GM18951 (cell line): ENCODE measurements at regions not wholly inside any gene's neighbourhood (a gene's known extent, or its start where the extent isn't known, plus 50 kb on each side); places are given as distances from the start of the nearest gene placed in this dataset.

Experiments
- POLR2A ChIP-seq: IDR thresholded peaks from 4 replicates; pipeline ENCODE4 v1.6.1; 2011; ENCODE audit warnings: mild to moderate bottlenecking; ENCODE audit not compliant: insufficient read length, insufficient read depth; ENCODE audit errors: extremely low read depth
- in situ Hi-C: fragments of 300-500 bp; cut with MboI; formaldehyde crosslinking; loops from one replicate; pipeline ENCODE4 v1.12.0; 2022; ENCODE audit warnings: low sequenced_read_pairs, mixed read lengths, inconsistent platforms; ENCODE audit not compliant: unreplicated experiment

DNA sequence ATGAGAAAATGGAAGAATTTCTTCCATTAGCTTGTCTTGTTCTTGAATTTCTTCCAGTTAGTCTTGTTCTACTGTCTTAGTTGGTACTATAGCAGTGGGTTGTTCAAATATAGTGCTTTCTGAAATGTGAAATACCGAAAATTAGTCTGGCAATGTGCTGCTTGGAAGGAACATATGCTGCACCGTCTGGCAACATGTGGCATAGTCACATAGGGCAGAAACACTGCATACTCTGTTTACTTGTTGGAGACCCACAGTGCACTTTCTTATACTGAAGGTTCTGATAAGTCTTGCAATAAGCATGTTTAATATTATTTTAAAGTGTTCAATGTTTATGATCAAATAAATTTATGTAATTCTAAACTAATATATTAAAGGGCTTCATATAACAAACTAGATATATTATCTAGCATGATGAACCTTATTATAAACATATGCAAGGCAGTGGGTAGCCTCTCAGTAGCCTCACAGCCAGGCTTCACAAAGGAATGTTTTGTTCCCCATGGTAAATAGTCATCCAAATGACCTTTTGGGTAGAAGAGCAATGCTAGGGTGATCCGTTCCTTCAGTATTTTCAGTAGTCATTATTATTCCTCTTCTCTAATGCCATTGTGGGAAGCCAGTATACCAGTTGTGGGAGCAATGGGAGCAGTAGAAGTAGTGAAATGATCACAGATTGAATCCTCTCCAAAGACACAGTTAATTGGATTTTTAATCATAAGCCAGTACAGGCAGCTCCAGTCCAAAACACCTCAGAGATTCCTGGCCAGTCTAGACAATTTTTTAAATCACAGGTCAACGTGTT lies 1106.7 kb downstream of the DTWD2 start:
- in situ Hi-C loops = no loop called here
- no peak for TF ChIP-seq POLR2A

DNA sequence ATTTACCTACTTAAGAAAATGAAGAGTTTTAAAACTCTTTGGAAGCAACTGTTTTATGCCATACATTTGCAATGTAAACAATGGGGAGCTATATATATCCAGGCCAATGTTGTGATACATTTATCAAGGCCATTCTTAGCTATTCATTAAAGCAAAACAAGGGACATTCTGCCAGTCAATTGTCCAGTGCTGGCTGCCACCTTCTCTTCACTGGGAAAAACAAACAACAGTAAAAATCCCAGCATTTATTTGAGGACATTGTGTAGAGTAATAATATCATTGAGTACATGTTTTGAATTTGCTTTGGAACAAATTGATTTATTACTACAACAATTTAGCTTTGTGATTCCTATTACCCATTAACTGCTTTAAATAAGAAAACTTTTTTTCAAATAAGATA lies 1107.4 kb downstream of the DTWD2 start:
- in situ Hi-C loops = no loop called here
- TF ChIP-seq POLR2A = no peak

DNA sequence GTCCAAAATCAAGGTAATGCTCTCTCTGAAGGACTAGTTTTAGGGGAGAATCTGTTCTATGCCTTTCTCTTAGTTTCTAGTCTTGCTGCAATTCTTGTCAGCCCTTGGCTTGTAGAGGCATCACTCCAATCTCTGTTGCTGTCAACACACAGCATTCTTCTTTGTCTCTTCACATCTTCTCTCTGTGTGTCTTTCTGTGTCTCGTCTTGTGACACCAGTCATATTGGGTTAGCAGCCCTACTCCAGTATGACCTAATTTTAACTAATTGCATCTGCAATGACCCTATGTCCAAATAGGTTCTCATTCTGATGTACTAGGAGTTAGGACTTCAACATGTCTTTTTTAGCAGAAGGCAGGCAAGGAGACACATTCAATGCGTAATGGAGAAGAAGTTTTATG lies 1110.6 kb downstream of the DTWD2 start:
- in situ Hi-C loops = no loop called here
- TF ChIP-seq POLR2A = no peak

DNA sequence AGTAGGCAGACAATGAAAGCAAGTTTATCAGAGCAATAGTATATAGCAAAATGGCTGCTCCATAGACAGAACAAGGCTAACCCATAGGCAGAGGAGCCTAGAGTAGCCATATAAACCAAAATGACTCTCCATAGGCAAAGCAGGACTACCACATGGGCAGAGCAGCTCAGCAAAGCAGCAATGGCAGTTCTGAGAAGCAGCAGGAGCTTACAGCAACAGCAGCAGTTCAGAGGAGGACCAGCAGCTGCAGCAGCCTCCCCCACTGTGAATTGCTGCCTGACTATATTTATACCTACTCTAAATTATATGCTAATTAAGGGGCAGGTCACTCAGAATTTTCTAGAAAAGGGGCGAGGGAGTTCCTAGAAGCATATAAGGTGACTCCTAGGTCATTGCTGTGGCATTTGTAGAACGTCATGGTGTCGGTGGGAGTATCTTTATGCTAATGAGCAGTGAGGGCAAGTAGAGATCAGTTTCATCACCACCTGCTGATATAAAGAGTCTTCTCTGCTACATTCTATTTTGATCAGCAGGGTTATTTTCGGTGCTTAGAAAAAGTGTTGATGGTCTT lies 1115.5 kb downstream of the DTWD2 start:
- no peak for TF ChIP-seq POLR2A
- in situ Hi-C loops = no loop called here

DNA sequence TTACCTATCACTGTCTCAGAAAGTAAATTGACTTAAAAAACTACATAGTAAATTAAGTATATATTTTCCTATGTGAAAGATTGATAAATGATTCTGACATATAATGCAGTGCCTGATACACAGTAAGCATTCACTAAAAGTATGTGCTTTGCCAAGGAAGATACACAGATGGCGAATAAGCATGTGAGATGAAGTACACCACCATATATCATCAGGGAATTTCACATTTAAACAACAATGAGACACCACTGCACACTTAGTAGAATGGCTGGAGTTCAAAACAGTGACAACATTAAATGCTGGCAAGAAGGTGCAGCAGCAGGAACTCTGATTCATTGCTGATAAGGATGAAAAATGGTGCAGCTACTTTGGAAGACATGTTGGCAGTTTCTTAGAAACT lies 1118.8 kb downstream of the DTWD2 start:
- in situ Hi-C loops = no loop called here
- TF ChIP-seq POLR2A = no peak

DNA sequence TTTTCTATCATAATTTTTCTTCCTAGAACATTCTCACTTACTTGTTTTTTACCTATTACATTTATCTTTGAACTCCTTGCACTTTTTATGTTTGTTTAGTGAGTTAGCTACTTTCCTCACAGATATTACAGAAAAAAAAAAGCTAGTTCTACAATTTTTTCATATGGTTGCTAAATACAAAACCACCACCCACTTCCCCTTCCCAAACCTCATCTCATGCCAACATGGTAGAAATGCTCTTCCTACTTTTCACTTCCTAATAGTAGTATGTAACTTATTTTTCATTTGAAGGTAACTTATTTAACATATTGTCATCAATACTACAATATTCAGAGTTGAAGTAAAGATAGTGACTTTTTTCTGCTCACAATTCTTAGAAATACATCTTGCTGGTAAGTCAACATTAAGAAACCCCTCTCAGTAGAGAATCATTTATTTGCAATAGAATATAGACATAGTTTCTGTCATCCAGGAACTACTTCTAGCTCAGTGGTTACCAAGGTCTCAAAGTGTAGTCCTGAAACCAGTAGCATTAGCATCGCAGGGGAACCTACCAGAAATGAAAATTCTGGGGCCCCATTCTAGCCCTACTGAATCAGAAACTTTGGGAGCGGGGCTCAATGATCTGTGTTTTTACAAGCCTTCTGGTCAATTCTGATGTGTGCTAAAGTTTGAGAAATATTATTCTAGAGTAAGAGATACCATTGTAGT lies 1124.6 kb downstream of the DTWD2 start:
- in situ Hi-C loops = no loop called here
- TF ChIP-seq POLR2A = no peak

DNA sequence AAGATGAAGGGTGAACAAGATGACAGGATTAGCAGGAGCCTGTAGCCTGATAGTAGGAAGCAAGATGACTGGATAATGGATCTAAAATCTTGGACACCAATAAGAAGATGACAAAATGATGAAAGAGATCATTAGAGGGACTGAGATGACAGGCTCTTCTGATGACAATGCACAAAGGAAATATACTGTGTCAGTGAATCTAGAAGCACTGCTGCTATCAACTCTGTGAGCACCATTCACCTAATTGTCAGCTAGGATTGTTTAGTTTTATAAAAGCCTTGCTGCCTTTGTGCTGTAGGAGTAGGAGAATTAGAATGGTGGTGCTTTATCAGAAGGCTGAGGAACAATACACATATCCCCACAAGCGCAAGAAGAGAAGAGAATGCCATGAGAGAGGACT lies 1127.8 kb downstream of the DTWD2 start:
- TF ChIP-seq POLR2A = no peak
- in situ Hi-C loops = no loop called here

DNA sequence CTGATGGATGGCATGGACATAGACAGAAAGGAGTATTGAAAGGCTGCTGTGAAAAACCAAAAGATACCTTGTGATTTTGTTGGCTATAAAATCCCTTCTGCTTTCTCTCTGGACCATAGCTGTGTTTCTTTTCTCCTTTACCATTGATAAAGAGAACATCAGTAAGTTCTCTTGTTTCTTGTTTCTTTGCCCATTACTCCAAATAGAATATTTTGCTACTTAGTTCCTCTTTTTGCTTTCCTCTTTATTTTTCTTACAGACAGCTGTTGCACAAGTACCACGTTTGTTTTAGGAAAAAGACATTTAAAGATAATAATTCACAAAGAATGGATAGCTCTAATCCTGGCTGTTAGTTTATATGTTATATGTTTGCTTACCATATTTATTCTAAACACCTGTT lies 1129.2 kb downstream of the DTWD2 start:
- in situ Hi-C loops = no loop called here
- TF ChIP-seq POLR2A = no peak

DNA sequence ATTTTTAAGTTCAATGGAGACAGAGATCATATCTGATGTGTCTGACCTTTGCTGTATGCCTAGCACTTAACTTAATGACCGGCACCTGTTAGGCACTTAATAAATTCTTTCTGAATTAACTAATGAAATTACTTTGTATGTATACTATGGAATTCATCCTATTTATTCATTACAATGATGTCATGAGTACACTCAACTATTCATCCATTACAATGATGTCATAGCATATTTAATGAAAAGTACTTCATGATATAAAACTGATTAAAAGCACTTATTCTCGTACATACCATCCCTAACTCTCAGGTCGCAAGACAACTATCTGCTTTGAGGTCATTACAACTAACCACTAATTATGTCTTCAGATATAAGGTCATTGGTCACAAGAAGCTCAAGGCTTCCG lies 1131.6 kb downstream of the DTWD2 start:
- no peak for TF ChIP-seq POLR2A
- in situ Hi-C loops = no loop called here

DNA sequence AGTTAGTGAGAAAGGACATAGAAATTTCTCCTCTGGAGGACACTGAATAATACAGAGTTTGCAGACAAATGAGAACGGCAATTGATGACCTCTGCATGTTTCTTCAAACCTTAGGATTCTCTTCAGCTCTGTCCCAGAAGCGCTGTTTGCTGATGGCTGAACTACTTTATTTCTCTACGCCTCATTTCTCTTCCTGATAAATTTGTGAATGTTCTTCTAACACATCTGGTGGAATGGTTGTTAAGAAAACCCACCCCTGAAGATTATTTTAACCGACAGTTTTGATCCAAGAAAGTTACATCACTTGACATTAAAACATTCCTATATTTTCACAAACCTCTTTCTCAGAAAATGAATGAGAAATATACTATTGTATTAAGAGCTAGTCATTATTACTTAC lies 1150.6 kb downstream of the DTWD2 start:
- no peak for TF ChIP-seq POLR2A
- in situ Hi-C loops = no loop called here

DNA sequence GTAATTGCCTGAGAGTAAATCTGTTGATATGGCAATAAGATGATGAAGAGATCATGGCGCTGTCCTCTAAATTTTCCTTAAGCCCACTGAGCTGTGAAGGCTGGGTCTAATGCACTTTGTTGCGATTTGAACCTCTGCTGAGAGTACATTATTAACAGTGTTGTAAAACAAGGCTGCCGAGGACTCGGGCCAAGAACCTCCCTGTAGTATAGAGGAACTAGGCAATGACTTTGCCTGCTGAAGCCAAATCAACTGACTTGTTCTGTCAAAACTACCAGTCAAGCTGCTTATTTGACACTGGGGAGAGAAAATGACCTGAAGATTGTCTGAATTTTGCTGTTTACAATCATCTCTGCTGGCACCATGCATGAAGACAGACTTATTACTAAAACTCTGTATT lies 1154.7 kb downstream of the DTWD2 start:
- in situ Hi-C loops = no loop called here
- TF ChIP-seq POLR2A = no peak

DNA sequence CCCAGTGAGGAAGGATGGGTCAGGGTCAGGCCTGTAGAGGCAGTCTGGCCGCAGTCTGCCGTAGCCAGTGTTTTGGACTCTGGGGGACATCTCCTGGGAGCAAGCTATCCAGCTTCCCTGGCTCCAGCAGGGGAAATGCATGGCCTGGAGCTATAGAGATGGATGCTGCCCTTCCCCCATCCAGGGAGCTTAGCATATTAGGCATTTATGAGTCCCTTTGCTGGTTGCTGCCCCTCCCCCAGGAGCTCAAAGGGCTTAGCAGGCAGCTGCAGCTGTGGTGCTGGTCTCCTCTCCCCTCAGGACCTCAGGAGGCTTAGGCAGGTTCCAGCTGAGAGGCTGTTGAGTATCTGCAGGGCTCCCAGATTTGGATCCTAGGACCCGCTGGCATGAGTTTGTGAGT lies 1158.7 kb downstream of the DTWD2 start:
- in situ Hi-C loops = no loop called here
- TF ChIP-seq POLR2A = no peak

DNA sequence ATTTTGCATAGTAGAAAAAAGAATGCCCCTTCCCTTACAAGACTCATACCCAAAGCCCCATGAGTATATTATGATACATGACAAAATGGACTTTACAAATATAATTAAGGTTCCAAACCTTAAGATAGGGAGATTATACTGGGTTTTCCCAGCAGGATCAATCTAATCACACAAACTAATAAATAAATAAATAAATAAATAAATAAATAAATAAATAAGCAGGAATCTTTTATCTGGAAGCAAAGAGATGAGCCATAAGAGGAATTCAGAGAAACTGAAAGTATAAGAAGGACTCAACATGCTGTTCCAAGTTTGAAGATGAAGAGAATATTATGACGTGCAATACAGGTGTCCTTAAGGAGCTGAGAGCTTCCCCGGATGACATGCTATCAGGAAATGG lies 1174.5 kb downstream of the DTWD2 start:
- in situ Hi-C loops = no loop called here
- TF ChIP-seq POLR2A = no peak

DNA sequence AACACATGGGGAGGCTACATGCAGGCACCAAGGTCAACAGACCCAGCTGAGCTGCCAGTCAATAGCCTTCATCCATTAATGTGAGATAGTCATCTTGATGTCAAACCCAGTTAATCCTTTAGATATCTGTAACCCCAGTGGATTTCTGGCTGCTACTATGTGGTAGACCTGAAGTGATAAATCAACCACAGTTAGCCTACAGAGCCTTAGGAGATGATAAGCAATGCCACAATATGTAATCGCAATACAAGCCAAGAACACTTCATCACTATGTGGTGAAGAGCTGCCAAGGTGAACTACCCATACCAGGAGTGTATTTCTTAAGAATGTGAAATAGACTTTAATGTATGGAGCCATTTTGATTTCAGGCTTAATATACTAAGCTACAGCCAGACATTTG lies 1175.5 kb downstream of the DTWD2 start:
- no peak for TF ChIP-seq POLR2A
- in situ Hi-C loops = no loop called here
